ENCODE measurements at regions not wholly inside any gene's neighbourhood (a gene's known extent, or its start where the extent isn't known, plus 50 kb on each side); places are given as distances from the start of the nearest gene placed in this dataset.
"Not testable (repeated sequence)": the region's sequence is repeated elsewhere in the genome, so short reads cannot be mapped to it uniquely, and the experiment has no call there.

- no peak for DNase-seq (ENCODE audit: extremely low read depth, low read depth)
Measured at GRCh38 chr2:33707312-33707711, 108.2 kb upstream of the FAM98A start.

GRCh38 chr2:33706410-33706809 lies 107.3 kb upstream of the FAM98A start:
- no peak for DNase-seq (ENCODE audit: extremely low read depth, low read depth)

GRCh38 chr2:33704406-33704855 lies 105.3 kb upstream of the FAM98A start:
- DNase-seq (ENCODE audit: extremely low read depth, low read depth) = no peak

- DNase-seq (ENCODE audit: extremely low read depth, low read depth) = no peak
Measured at GRCh38 chr2:33696234-33696633, 97.1 kb upstream of the FAM98A start.

GRCh38 chr2:33694904-33695303 lies 95.8 kb upstream of the FAM98A start:
- DNase-seq (ENCODE audit: extremely low read depth, low read depth) = no peak

- DNase-seq (ENCODE audit: extremely low read depth, low read depth) = not testable (repeated sequence)
Measured at GRCh38 chr2:33690686-33691085, 91.6 kb upstream of the FAM98A start.

GRCh38 chr2:33681364-33681757 lies 82.3 kb upstream of the FAM98A start:
- DNase-seq (ENCODE audit: extremely low read depth, low read depth) = peak; percentile 15

GRCh38 chr2:33680644-33681363 lies 81.7 kb upstream of the FAM98A start:
- DNase-seq (ENCODE audit: extremely low read depth, low read depth) = no peak

- no peak for DNase-seq (ENCODE audit: extremely low read depth, low read depth)
Measured at GRCh38 chr2:33678436-33678835, 79.3 kb upstream of the FAM98A start.

GRCh38 chr2:33673937-33674336 lies 74.8 kb upstream of the FAM98A start:
- peak; percentile 15 for DNase-seq (ENCODE audit: extremely low read depth, low read depth)

- DNase-seq (ENCODE audit: extremely low read depth, low read depth) = no peak
Measured at GRCh38 chr2:33672896-33673295, 73.8 kb upstream of the FAM98A start.

- DNase-seq (ENCODE audit: extremely low read depth, low read depth) = no peak
Measured at GRCh38 chr2:33672389-33672788, 73.3 kb upstream of the FAM98A start.

GRCh38 chr2:33671198-33671597 lies 72.1 kb upstream of the FAM98A start:
- DNase-seq (ENCODE audit: extremely low read depth, low read depth) = no peak

GRCh38 chr2:33670392-33670937 lies 71.4 kb upstream of the FAM98A start:
- DNase-seq (ENCODE audit: extremely low read depth, low read depth) = no peak

- no peak for DNase-seq (ENCODE audit: extremely low read depth, low read depth)
Measured at GRCh38 chr2:33666879-33667278, 67.8 kb upstream of the FAM98A start.

GRCh38 chr2:33665039-33665438 lies 65.9 kb upstream of the FAM98A start:
- DNase-seq (ENCODE audit: extremely low read depth, low read depth) = no peak

GRCh38 chr2:33660416-33661123 lies 61.5 kb upstream of the FAM98A start:
- DNase-seq (ENCODE audit: extremely low read depth, low read depth) = no peak

GRCh38 chr2:33655626-33656320 lies 56.7 kb upstream of the FAM98A start:
- DNase-seq (ENCODE audit: extremely low read depth, low read depth) = no peak

- no peak for DNase-seq (ENCODE audit: extremely low read depth, low read depth)
Measured at GRCh38 chr2:33652830-33653229, 53.7 kb upstream of the FAM98A start.

GRCh38 chr2:33650171-33650570 lies 51.1 kb upstream of the FAM98A start:
- DNase-seq (ENCODE audit: extremely low read depth, low read depth) = no peak
